ENCODE measurements at regions not wholly inside any gene's neighbourhood (a gene's known extent, or its start where the extent isn't known, plus 50 kb on each side); places are given as distances from the start of the nearest gene placed in this dataset.

GRCh38 chr16:74232806-74233465 is 63.7 kb upstream of the PSMD7 start:
- DNase-seq: no peak

- no peak for DNase-seq
Observed at GRCh38 chr16:74230126-74230525, 66.5 kb upstream of the PSMD7 start.

GRCh38 chr16:74226338-74226954 is 70.2 kb upstream of the PSMD7 start:
- DNase-seq: peak; percentile 6 to 26

GRCh38 chr16:74224828-74225612 is 71.6 kb upstream of the PSMD7 start:
- no peak for DNase-seq

GRCh38 chr16:74221828-74222227 is 74.8 kb upstream of the PSMD7 start:
- DNase-seq: no peak

- DNase-seq: no peak
Observed at GRCh38 chr16:74219706-74220105, 76.9 kb upstream of the PSMD7 start.

- DNase-seq: no peak
Observed at GRCh38 chr16:74218871-74219270, 77.7 kb upstream of the PSMD7 start.

- DNase-seq: no peak
Observed at GRCh38 chr16:74216319-74216718, 80.3 kb upstream of the PSMD7 start.

- no peak for DNase-seq
Observed at GRCh38 chr16:74215249-74215648, 81.4 kb upstream of the PSMD7 start.

GRCh38 chr16:74213372-74213771 is 83.2 kb upstream of the PSMD7 start:
- no peak for DNase-seq

- DNase-seq: no peak
Observed at GRCh38 chr16:74210245-74210644, 86.4 kb upstream of the PSMD7 start.

GRCh38 chr16:74202009-74202408 is 94.6 kb upstream of the PSMD7 start:
- no peak for DNase-seq

GRCh38 chr16:74201576-74201975 is 95.0 kb upstream of the PSMD7 start:
- DNase-seq: no peak

- DNase-seq: no peak
Observed at GRCh38 chr16:74200921-74201320, 95.7 kb upstream of the PSMD7 start.

GRCh38 chr16:74199842-74200124 is 96.8 kb upstream of the PSMD7 start:
- no peak for DNase-seq

- DNase-seq: no peak
Observed at GRCh38 chr16:74199066-74199841, 97.4 kb upstream of the PSMD7 start.

- DNase-seq: no peak
Observed at GRCh38 chr16:74192281-74192797, 104.3 kb upstream of the PSMD7 start.

GRCh38 chr16:74190292-74190691 is 106.3 kb upstream of the PSMD7 start:
- no peak for DNase-seq

- DNase-seq: no peak
Observed at GRCh38 chr16:74188856-74189255, 107.8 kb upstream of the PSMD7 start.

- DNase-seq: no peak
Observed at GRCh38 chr16:74186561-74186971, 110.0 kb upstream of the PSMD7 start.

GRCh38 chr16:74184839-74185238 is 111.8 kb upstream of the PSMD7 start:
- no peak for DNase-seq

GRCh38 chr16:74183601-74184360 is 112.8 kb upstream of the PSMD7 start:
- no peak for DNase-seq

All from inflammatory macrophage treated with lipopolysaccharide for 1 hour (primary cell).